ENCODE measurements at regions not wholly inside any gene's neighbourhood (a gene's known extent, or its start where the extent isn't known, plus 50 kb on each side); places are given as distances from the start of the nearest gene placed in this dataset.

DNA sequence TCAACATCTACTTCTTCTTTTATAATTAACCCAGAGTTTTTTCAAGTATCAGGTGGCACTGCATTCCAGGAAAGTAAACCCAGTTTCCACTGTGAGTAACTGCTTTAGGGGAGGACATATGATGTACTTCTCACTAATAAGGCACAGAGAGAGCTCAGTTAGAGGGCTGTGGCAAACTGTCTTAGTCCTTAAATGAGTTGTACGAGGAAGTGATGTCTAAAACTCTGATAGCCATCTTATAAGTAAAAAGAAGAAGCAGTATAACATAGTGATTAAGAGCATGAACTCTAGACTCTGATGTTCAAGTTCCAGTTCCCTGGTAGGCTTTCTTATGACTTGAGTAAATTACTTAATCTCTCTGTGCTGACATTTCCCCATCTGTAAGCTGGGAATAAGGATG lies 58.7 kb upstream of the PTGS2 start:
- Histone ChIP-seq H2BK5ac (ENCODE audit: low read depth, low read length, poor library complexity, severe bottlenecking) (no peak overlapping the region), H2BK20ac (ENCODE audit: low read depth, low read length) (no peak overlapping the region), H2AK9ac (replicated peaks; ENCODE audit: low read depth, low read length, poor library complexity) (no peak overlapping the region), H3K23ac (ENCODE audit: low read depth, low read length) (no peak overlapping the region), H2AK5ac (ENCODE audit: low read depth, low read length) (no peak overlapping the region), H4K5ac (ENCODE audit: low read depth, low read length) (no peak overlapping the region), H3K4me2 (ENCODE audit: low read depth, low read length) (no peak overlapping the region), H3K36me3 (ENCODE audit: control insufficient read depth, insufficient read depth, low read length) (no peaks in the 10 kb centered on the region), H2AFZ (replicated peaks; ENCODE audit: low read length, poor library complexity) (no peak overlapping the region), H3K9me3 (ENCODE audit: control insufficient read depth, insufficient read depth, low read length) (no peaks in the 10 kb centered on the region), H4K91ac (ENCODE audit: insufficient read depth, low read depth, low read length) (no peak overlapping the region), H4K8ac (ENCODE audit: low read depth in 2 of 2, low read length in 2 of 2) (no peak overlapping the region), H3K79me1 (ENCODE audit: low read depth in 1 of 2, low read length in 2 of 2) (no peaks in the 10 kb centered on the region), H2BK120ac (ENCODE audit: low read depth, low read length) (no peak overlapping the region), H3K14ac (replicated peaks; ENCODE audit: low read depth, low read length) (no peak overlapping the region), H3K56ac (ENCODE audit: extremely low read depth, insufficient read depth, low read length) (no peak overlapping the region), H3K18ac (ENCODE audit: low read depth, low read length) (no peak overlapping the region), H3K4ac (ENCODE audit: low read depth, low read length) (no peak overlapping the region), H2BK15ac (ENCODE audit: low read depth, low read length) (no peak overlapping the region), H3K27me3 (ENCODE audit: control insufficient read depth, insufficient read depth, low read length) (no peaks in the 10 kb centered on the region), H3K27ac (ENCODE audit: insufficient read depth, low read length) (no peak overlapping the region), H3K4me3 (ENCODE audit: insufficient read depth, low read depth, low read length) (no peak overlapping the region), H3K9ac (ENCODE audit: low read depth, low read length) (no peak overlapping the region), H3K9me1 (ENCODE audit: insufficient read depth, low read length) (no peaks in the 10 kb centered on the region), H3K4me1 (ENCODE audit: control insufficient read depth, insufficient read depth, low read length) (no peaks in the 10 kb centered on the region), H4K20me1 (ENCODE audit: insufficient read depth, low read length) (no peaks in the 10 kb centered on the region)
- DNase-seq: no peak
- no TSS peak for BruUV-seq (replicated peaks)
- dilution Hi-C loops (cut with HindIII; ENCODE audit: low sequenced_read_pairs, unreplicated experiment): no loop called here
- ChIA-PET CTCF (interaction anchor here (0.6 kb wide), 1 partner anchor 313 kb away, joined by 4 read pairs; no protein-coding TSS in a partner anchor), POLR2A (ENCODE audit: unreplicated experiment) (no interaction called here)
- intact Hi-C loops (cut with micrococcal nuclease): no loop called here
- TF ChIP-seq, protein P1, sequence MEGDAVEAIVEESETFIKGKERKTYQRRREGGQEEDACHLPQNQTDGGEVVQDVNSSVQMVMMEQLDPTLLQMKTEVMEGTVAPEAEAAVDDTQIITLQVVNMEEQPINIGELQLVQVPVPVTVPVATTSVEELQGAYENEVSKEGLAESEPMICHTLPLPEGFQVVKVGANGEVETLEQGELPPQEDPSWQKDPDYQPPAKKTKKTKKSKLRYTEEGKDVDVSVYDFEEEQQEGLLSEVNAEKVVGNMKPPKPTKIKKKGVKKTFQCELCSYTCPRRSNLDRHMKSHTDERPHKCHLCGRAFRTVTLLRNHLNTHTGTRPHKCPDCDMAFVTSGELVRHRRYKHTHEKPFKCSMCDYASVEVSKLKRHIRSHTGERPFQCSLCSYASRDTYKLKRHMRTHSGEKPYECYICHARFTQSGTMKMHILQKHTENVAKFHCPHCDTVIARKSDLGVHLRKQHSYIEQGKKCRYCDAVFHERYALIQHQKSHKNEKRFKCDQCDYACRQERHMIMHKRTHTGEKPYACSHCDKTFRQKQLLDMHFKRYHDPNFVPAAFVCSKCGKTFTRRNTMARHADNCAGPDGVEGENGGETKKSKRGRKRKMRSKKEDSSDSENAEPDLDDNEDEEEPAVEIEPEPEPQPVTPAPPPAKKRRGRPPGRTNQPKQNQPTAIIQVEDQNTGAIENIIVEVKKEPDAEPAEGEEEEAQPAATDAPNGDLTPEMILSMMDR (conservative IDR thresholded peaks at IDR 0.05; ENCODE audit: low read depth, low read length): no peak
- no peak for TF ChIP-seq CHD1 (IDR thresholded peaks at IDR 0.05; ENCODE audit: low read depth, low read length)
- no peak for TF ChIP-seq FOS (IDR thresholded peaks at IDR 0.05; ENCODE audit: low read depth, low read length)
- no peak for TF ChIP-seq MAZ (IDR thresholded peaks at IDR 0.05; ENCODE audit: borderline replicate concordance, low read depth, low read length)
- TF ChIP-seq CEBPB (IDR thresholded peaks at IDR 0.05; ENCODE audit: low read depth, low read length): no peak
- TF ChIP-seq, protein P2, sequence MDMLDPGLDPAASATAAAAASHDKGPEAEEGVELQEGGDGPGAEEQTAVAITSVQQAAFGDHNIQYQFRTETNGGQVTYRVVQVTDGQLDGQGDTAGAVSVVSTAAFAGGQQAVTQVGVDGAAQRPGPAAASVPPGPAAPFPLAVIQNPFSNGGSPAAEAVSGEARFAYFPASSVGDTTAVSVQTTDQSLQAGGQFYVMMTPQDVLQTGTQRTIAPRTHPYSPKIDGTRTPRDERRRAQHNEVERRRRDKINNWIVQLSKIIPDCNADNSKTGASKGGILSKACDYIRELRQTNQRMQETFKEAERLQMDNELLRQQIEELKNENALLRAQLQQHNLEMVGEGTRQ (IDR thresholded peaks at IDR 0.05; ENCODE audit: low read depth, low read length): no peak
- TF ChIP-seq MXI1 (IDR thresholded peaks at IDR 0.05; ENCODE audit: borderline replicate concordance, low read depth, low read length): no peak
- TF ChIP-seq SMC3 (IDR thresholded peaks at IDR 0.05; ENCODE audit: low read depth, low read length): no peak
- TF ChIP-seq POLR2A (IDR thresholded peaks at IDR 0.05; ENCODE audit: low read depth, low read length): no peak
- no peak for TF ChIP-seq MAFK (IDR thresholded peaks at IDR 0.05; ENCODE audit: low read depth, low read length)
- TF ChIP-seq RAD21 (IDR thresholded peaks at IDR 0.05; ENCODE audit: low read length): no peak
- TF ChIP-seq, protein P3, sequence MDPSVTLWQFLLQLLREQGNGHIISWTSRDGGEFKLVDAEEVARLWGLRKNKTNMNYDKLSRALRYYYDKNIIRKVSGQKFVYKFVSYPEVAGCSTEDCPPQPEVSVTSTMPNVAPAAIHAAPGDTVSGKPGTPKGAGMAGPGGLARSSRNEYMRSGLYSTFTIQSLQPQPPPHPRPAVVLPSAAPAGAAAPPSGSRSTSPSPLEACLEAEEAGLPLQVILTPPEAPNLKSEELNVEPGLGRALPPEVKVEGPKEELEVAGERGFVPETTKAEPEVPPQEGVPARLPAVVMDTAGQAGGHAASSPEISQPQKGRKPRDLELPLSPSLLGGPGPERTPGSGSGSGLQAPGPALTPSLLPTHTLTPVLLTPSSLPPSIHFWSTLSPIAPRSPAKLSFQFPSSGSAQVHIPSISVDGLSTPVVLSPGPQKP (IDR thresholded peaks at IDR 0.05; ENCODE audit: borderline replicate concordance, low read depth, low read length): no peak
- TF ChIP-seq RFX5 (IDR thresholded peaks at IDR 0.05; ENCODE audit: low read depth, low read length): no peak
- TF ChIP-seq NFE2L2 (IDR thresholded peaks at IDR 0.05; ENCODE audit: low read depth, low read length): no peak
- TF ChIP-seq BHLHE40 (IDR thresholded peaks at IDR 0.05; ENCODE audit: low read depth, low read length): no peak
- no CpG with 5 or more reads among the region's 1 CpG for WGBS, 2 experiments (ENCODE audit: extremely low coverage in 2 of 2, insufficient read length in 1 of 2)
- in situ Hi-C loops (cut with MboI; ENCODE audit: low sequenced_read_pairs): no loop called here
- no peak for ATAC-seq (ENCODE audit: low read depth)
